Loucy (cell line): ENCODE measurements at regions not wholly inside any gene's neighbourhood (a gene's known extent, or its start where the extent isn't known, plus 50 kb on each side); places are given as distances from the start of the nearest gene placed in this dataset.

Experiments
- EZH2phosphoT487 ChIP-seq: fragments of 200-600 bp; IDR thresholded peaks from 2 replicates; pipeline ENCODE4 v1.6.1; 2018; ENCODE audit warnings: antibody characterized with exemption, mild to moderate bottlenecking, moderate library complexity, borderline replicate concordance
- TF ChIP-seq, protein P1 (sequence below): fragments of 200-600 bp; sonication (generic); conservative IDR thresholded peaks from 2 replicates; pipeline ENCODE4 v1.5.1; 2014; ENCODE audit warnings: mild to moderate bottlenecking, antibody characterized with exemption, low read length

DNA sequence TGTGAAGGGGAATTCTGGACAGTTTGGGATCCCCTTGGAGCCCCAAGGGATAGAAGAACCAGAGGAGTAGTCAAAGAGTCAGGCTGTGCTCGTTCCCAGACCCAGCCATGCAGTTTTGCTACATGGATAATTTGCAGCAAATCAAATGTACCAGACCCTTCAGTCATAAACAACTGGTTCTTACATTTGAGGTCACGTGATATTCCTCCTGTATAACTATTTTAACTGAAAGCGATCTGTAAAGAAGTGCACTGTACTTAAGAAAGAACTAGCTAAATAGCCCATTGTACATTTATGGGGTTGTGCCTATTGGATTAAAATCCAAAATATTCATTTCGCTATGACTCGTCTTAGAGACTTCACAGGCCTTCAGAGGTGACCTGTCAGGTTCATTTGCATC lies 550.2 kb upstream of the TENM3 start:
- TF ChIP-seq, protein P1, sequence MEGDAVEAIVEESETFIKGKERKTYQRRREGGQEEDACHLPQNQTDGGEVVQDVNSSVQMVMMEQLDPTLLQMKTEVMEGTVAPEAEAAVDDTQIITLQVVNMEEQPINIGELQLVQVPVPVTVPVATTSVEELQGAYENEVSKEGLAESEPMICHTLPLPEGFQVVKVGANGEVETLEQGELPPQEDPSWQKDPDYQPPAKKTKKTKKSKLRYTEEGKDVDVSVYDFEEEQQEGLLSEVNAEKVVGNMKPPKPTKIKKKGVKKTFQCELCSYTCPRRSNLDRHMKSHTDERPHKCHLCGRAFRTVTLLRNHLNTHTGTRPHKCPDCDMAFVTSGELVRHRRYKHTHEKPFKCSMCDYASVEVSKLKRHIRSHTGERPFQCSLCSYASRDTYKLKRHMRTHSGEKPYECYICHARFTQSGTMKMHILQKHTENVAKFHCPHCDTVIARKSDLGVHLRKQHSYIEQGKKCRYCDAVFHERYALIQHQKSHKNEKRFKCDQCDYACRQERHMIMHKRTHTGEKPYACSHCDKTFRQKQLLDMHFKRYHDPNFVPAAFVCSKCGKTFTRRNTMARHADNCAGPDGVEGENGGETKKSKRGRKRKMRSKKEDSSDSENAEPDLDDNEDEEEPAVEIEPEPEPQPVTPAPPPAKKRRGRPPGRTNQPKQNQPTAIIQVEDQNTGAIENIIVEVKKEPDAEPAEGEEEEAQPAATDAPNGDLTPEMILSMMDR, result no peak
- no peak for TF ChIP-seq EZH2phosphoT487
